Effector memory CD8-positive, alpha-beta T cell (primary cell): ENCODE measurements at regions not wholly inside any gene's neighbourhood (a gene's known extent, or its start where the extent isn't known, plus 50 kb on each side); places are given as distances from the start of the nearest gene placed in this dataset.
"Not testable (repeated sequence)": the region's sequence is repeated elsewhere in the genome, so short reads cannot be mapped to it uniquely, and the experiment has no call there.

Experiments
- ATAC-seq: fragments of 150-1000 bp; cut with Tn5 transposase; replicated peaks from 2 replicates; pipeline ENCODE4 v1.10.0; 2021; ENCODE audit warnings: mild to moderate bottlenecking, moderate library complexity
- DNase-seq, 3 experiments: peaks; one replicate each; pipeline ENCODE4 v3.0.0; 2021
- H3K27ac Mint-ChIP-seq, 2 donors: one replicate each; pipeline ENCODE4 v1.8.0; 2022; ENCODE audit warnings: mild to moderate bottlenecking in 2 of 2, mixed read lengths in 2 of 2, moderate library complexity in 2 of 2
- H3K27me3 Mint-ChIP-seq, 2 donors: one replicate each; pipeline ENCODE4 v1.8.0; 2022; ENCODE audit warnings: mixed read lengths in 2 of 2
- H3K36me3 Mint-ChIP-seq: one replicate; pipeline ENCODE4 v1.8.0; 2022; ENCODE audit warnings: mild to moderate bottlenecking, moderate library complexity, mixed read lengths; ENCODE audit not compliant: insufficient read depth
- H3K4me1 Mint-ChIP-seq, 2 donors: one replicate each; pipeline ENCODE4 v1.8.0; 2022; ENCODE audit warnings: low read depth in 2 of 2, mixed read lengths in 2 of 2
- H3K4me3 Mint-ChIP-seq, 2 donors: one replicate each; pipeline ENCODE4 v1.8.0; 2022; ENCODE audit warnings: mild to moderate bottlenecking in 2 of 2, mixed read lengths in 2 of 2, moderate library complexity in 2 of 2
- H3K9me3 Mint-ChIP-seq, 2 donors: one replicate each; pipeline ENCODE4 v1.8.0; 2022; ENCODE audit warnings: mixed read lengths in 2 of 2

- ATAC-seq, H3K27ac Mint-ChIP-seq, H3K9me3 Mint-ChIP-seq, H3K4me1 Mint-ChIP-seq, H3K4me3 Mint-ChIP-seq, H3K27me3 Mint-ChIP-seq, DNase-seq, H3K36me3 Mint-ChIP-seq: not testable (repeated sequence)
These were observed 137.9 kb upstream of the PTPN20 start for GRCh38 chr10:46773178-46773896.

GRCh38 chr10:46773897-46774236, 137.4 kb upstream of the PTPN20 start:
- ATAC-seq = peak; percentile 19
- H3K27ac Mint-ChIP-seq, H3K36me3 Mint-ChIP-seq, H3K27me3 Mint-ChIP-seq, H3K9me3 Mint-ChIP-seq, H3K4me1 Mint-ChIP-seq, H3K4me3 Mint-ChIP-seq, DNase-seq: not testable (repeated sequence)

DNA sequence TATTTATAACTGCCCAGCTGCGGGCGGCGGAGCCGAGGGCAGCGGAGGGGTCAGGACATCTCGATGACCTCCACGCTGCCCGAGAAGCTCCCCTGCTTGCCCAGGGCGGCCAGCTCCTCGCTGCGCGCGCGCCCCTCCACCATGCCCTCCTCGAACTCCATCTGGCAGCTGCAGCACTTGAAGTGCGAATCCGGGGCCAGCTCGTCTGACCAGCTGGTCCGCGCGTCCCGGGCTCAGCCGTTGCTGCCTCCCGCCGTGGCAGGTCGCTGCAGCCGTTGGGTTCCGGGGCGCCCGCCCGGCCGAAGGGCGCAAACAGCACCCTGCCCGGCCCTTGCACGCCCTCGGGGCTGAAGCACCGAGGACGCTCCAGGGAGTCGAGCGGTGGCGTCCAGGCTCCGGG, 136.9 kb upstream of the PTPN20 start:
- H3K4me1 Mint-ChIP-seq, H3K27me3 Mint-ChIP-seq, H3K27ac Mint-ChIP-seq, H3K36me3 Mint-ChIP-seq, H3K9me3 Mint-ChIP-seq, DNase-seq, ATAC-seq, H3K4me3 Mint-ChIP-seq: not testable (repeated sequence)

DNA sequence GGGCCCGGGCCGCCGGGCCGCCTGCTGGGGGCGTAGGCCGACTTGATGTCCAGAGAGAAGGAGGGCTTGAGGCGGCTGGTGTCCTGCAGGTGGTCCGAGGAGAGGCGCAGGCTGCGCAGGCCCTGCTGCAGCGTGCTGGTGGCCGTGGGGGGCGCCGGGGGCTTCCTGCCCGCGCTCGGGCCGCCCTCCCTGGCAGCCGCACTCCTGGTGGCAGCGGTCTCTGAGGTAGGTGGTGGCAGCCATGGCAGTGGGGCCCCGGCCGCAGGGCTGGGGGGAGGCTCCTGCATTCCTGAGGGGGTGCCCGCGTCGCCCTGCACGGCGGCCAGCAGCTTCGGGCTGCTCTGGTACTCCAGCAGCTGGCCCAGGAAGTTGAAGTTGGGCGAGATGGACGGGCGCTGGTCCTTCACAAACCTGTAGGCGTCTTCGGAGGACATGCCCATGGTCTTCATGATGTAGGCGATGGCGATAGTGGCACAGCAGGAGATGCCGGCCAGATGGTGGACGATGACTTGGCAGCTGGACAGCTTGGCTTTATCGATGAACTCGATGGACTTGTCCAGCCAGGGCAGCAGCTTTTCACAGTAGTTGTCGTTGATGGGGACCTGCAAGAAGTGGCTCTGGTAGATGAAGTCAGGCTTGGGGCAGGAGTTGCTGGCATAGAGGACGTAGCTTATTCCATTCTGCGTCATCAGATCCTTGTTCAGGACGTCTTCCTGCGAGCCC, 136.1 kb upstream of the PTPN20 start:
- not testable (repeated sequence) for H3K4me1 Mint-ChIP-seq, H3K36me3 Mint-ChIP-seq, H3K9me3 Mint-ChIP-seq, ATAC-seq, H3K4me3 Mint-ChIP-seq, H3K27me3 Mint-ChIP-seq, DNase-seq, H3K27ac Mint-ChIP-seq

GRCh38 chr10:46775668-46776059, 135.6 kb upstream of the PTPN20 start:
- not testable (repeated sequence) for H3K4me1 Mint-ChIP-seq, ATAC-seq, H3K27me3 Mint-ChIP-seq, H3K36me3 Mint-ChIP-seq, DNase-seq, H3K9me3 Mint-ChIP-seq, H3K4me3 Mint-ChIP-seq, H3K27ac Mint-ChIP-seq

DNA sequence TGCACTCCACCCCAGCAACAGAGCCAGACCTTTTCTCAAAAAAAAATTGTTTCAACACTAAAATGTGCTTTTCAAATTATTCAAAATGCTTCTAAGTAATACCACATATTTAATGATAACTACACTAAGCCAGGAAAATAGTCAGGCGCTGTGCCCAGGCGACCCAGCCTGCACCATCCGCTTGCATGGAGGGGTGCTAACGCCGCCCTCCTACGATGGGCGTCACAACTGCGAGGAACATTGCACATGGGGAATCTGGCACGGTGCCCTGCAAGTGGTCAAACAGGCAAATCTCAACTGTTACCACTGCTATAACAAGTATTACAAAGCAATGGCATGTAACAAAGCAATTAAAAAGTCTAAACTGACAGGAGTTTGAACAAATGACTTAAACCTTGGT, 131.7 kb upstream of the PTPN20 start:
- H3K27ac Mint-ChIP-seq, DNase-seq, H3K36me3 Mint-ChIP-seq, H3K27me3 Mint-ChIP-seq, H3K9me3 Mint-ChIP-seq, ATAC-seq, H3K4me3 Mint-ChIP-seq, H3K4me1 Mint-ChIP-seq: not testable (repeated sequence)

- not testable (repeated sequence) for H3K27me3 Mint-ChIP-seq, H3K4me3 Mint-ChIP-seq, H3K27ac Mint-ChIP-seq, ATAC-seq, H3K9me3 Mint-ChIP-seq, H3K36me3 Mint-ChIP-seq, H3K4me1 Mint-ChIP-seq, DNase-seq
These were observed 131.1 kb upstream of the PTPN20 start for GRCh38 chr10:46780164-46780563.

GRCh38 chr10:46781001-46781400, 130.2 kb upstream of the PTPN20 start:
- not testable (repeated sequence) for H3K27me3 Mint-ChIP-seq, H3K4me3 Mint-ChIP-seq, ATAC-seq, DNase-seq, H3K9me3 Mint-ChIP-seq, H3K4me1 Mint-ChIP-seq, H3K36me3 Mint-ChIP-seq, H3K27ac Mint-ChIP-seq

- H3K36me3 Mint-ChIP-seq, H3K27ac Mint-ChIP-seq, H3K4me3 Mint-ChIP-seq, H3K27me3 Mint-ChIP-seq, H3K9me3 Mint-ChIP-seq, H3K4me1 Mint-ChIP-seq, DNase-seq: not testable (repeated sequence)
- ATAC-seq = peak; percentile 28
These were observed 129.0 kb upstream of the PTPN20 start for GRCh38 chr10:46782001-46782874.

- H3K4me3 Mint-ChIP-seq, H3K9me3 Mint-ChIP-seq, H3K36me3 Mint-ChIP-seq, DNase-seq, H3K4me1 Mint-ChIP-seq, ATAC-seq, H3K27me3 Mint-ChIP-seq, H3K27ac Mint-ChIP-seq: not testable (repeated sequence)
These were observed 126.6 kb upstream of the PTPN20 start for GRCh38 chr10:46784665-46785064.

GRCh38 chr10:46786125-46786517, 125.1 kb upstream of the PTPN20 start:
- Mint-ChIP-seq H3K27ac (peak overlapping the region; percentile 76 to 93), H3K4me3 (peak overlapping the region; percentile 91)
- DNase-seq, H3K9me3 Mint-ChIP-seq, H3K36me3 Mint-ChIP-seq, H3K27me3 Mint-ChIP-seq, H3K4me1 Mint-ChIP-seq, ATAC-seq: not testable (repeated sequence)

GRCh38 chr10:46786518-46787320, 124.5 kb upstream of the PTPN20 start:
- H3K9me3 Mint-ChIP-seq, H3K4me1 Mint-ChIP-seq, H3K27me3 Mint-ChIP-seq, H3K36me3 Mint-ChIP-seq: not testable (repeated sequence)
- H3K27ac Mint-ChIP-seq = peak overlapping the region; percentile 76 to 93
- peak; percentile 71 for ATAC-seq
- peak overlapping the region; percentile 91 for H3K4me3 Mint-ChIP-seq
- peak; percentile 17 to 22 (median 21) for DNase-seq

DNA sequence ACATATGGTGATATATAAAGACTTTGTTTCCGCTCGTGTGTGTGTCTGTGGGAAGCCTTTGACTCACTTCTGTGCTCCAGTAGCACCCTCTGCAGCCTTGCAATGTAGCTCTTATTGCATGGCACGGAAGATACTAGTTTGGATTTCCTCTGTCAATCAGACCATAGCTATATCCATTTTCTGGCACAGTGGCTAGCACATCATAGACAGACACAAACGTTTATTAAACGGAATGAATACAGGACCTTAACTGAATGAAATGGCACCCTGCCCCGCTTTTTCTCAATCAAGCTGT, 124.0 kb upstream of the PTPN20 start:
- Mint-ChIP-seq H3K27me3 (no peaks in the 10 kb centered on the region), H3K4me3 (peak overlapping the region; percentile 91), H3K4me1 (peaks cover 3% of the 10 kb centered on the region in 2 donors), H3K9me3 (no peaks in the 10 kb centered on the region), H3K36me3 (peaks cover 12% of the 10 kb centered on the region), H3K27ac (peak overlapping the region; percentile 76 to 93)
- ATAC-seq (peak; percentile 56), DNase-seq (peak in 1 of 3 experiments; percentile 1)
